DND-41 (cell line): ENCODE measurements at regions not wholly inside any gene's neighbourhood (a gene's known extent, or its start where the extent isn't known, plus 50 kb on each side); places are given as distances from the start of the nearest gene placed in this dataset.

Source experiments
- ATAC-seq: fragments of 200-7000 bp; cut with Tn5 transposase; 3 replicates; pipeline ENCODE4 v1.9.1; 2021; ENCODE audit warnings: low read depth; ENCODE audit not compliant: insufficient read depth
- DNase-seq: peaks from one replicate; pipeline ENCODE4 v3.0.0-alpha.2; 2020
- H2AFZ ChIP-seq: 2 replicates; pipeline ENCODE4 v1.6.0; 2012; ENCODE audit warnings: low read depth, low read length
- H3K27ac ChIP-seq: 2 replicates; pipeline ENCODE4 v1.5.1; 2012; ENCODE audit warnings: low read length, inconsistent platforms
- H3K27me3 ChIP-seq: fragments of 200-600 bp; sonication (generic); 2 replicates; pipeline ENCODE4 v1.6.0; 2012; ENCODE audit warnings: low read length, mild to moderate bottlenecking, inconsistent platforms; ENCODE audit not compliant: insufficient read depth, poor library complexity
- H3K36me3 ChIP-seq: 2 replicates; pipeline ENCODE4 v1.5.1; 2012; ENCODE audit warnings: low read length, inconsistent platforms; ENCODE audit not compliant: insufficient read depth
- H3K4me1 ChIP-seq: 2 replicates; pipeline ENCODE4 v1.5.1; 2012; ENCODE audit warnings: mild to moderate bottlenecking, low read length; ENCODE audit not compliant: insufficient read depth
- H3K4me2 ChIP-seq: 2 replicates; pipeline ENCODE4 v1.6.0; 2012; ENCODE audit warnings: mild to moderate bottlenecking, moderate library complexity, low read length, inconsistent platforms; ENCODE audit not compliant: insufficient read depth
- H3K4me3 ChIP-seq, 2 experiments: fragments of 200-600 bp in 1 of 2; shearing (Covaris generic) in 1 of 2; 2 replicates each; pipeline ENCODE4 v1.5.1; 2012 to 2016; ENCODE audit warnings: inconsistent platforms in 2 of 2, low read length in 2 of 2, mild to moderate bottlenecking in 2 of 2, low read depth in 1 of 2, moderate library complexity in 1 of 2
- H3K79me2 ChIP-seq: 2 replicates; pipeline ENCODE4 v1.6.0; 2012; ENCODE audit warnings: low read length, inconsistent platforms; ENCODE audit not compliant: insufficient read depth
- H3K9ac ChIP-seq: 2 replicates; pipeline ENCODE4 v1.6.0; 2012; ENCODE audit warnings: low read depth, mild to moderate bottlenecking, inconsistent platforms, low read length, moderate library complexity
- H3K9me3 ChIP-seq: 2 replicates; pipeline ENCODE4 v1.5.1; 2012; ENCODE audit warnings: low read length, moderate library complexity, mild to moderate bottlenecking, inconsistent platforms; ENCODE audit not compliant: insufficient read depth, severe bottlenecking
- H4K20me1 ChIP-seq: 2 replicates; pipeline ENCODE4 v1.6.0; 2012; ENCODE audit warnings: low read length; ENCODE audit not compliant: insufficient read depth
- EZH2 ChIP-seq: IDR thresholded peaks from 3 replicates; pipeline ENCODE4 v1.6.1; 2012; ENCODE audit warnings: borderline replicate concordance, low read depth, mild to moderate bottlenecking, moderate library complexity, low read length, inconsistent platforms; ENCODE audit not compliant: severe bottlenecking
- TF ChIP-seq, protein P1 (sequence below): IDR thresholded peaks from 2 replicates; pipeline ENCODE4 v1.5.1; 2012; ENCODE audit warnings: borderline replicate concordance, low read length, moderate library complexity, mild to moderate bottlenecking; ENCODE audit not compliant: poor library complexity, severe bottlenecking; ENCODE audit errors: extremely low read depth

DNA sequence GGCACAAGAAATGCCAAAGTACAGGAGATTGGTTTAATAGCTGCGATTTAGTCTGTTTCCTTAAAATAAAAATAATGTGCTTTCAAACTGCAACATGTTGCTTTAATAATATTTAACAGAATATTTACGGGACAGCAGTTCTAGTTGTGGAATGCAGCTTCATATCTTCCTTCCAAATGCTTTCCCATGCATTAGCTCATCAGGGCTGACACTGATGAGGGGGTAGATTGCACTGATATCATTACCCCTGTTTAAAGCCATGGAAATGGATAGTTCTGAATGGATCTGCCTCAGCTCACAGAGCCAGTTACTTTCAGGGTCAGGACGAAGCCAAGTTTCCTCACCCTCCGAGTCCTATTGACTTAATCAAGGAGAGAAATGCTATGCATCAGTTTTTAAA lies 93.2 kb upstream of the OSMR start:
- Histone ChIP-seq H3K27ac (no peak overlapping the region), H3K79me2 (no peaks in the 10 kb centered on the region), H3K4me3 (no peak overlapping the region), H3K9ac (no peak overlapping the region), H2AFZ (no peak overlapping the region), H3K9me3 (no peaks in the 10 kb centered on the region), H3K36me3 (no peaks in the 10 kb centered on the region), H4K20me1 (no peaks in the 10 kb centered on the region), H3K4me1 (no peaks in the 10 kb centered on the region), H3K27me3 (peaks cover 10% of the 10 kb centered on the region), H3K4me2 (no peak overlapping the region)
- ATAC-seq (no peak), DNase-seq (no peak)
- TF ChIP-seq EZH2 = no peak
- TF ChIP-seq, protein P1, sequence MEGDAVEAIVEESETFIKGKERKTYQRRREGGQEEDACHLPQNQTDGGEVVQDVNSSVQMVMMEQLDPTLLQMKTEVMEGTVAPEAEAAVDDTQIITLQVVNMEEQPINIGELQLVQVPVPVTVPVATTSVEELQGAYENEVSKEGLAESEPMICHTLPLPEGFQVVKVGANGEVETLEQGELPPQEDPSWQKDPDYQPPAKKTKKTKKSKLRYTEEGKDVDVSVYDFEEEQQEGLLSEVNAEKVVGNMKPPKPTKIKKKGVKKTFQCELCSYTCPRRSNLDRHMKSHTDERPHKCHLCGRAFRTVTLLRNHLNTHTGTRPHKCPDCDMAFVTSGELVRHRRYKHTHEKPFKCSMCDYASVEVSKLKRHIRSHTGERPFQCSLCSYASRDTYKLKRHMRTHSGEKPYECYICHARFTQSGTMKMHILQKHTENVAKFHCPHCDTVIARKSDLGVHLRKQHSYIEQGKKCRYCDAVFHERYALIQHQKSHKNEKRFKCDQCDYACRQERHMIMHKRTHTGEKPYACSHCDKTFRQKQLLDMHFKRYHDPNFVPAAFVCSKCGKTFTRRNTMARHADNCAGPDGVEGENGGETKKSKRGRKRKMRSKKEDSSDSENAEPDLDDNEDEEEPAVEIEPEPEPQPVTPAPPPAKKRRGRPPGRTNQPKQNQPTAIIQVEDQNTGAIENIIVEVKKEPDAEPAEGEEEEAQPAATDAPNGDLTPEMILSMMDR = no peak

DNA sequence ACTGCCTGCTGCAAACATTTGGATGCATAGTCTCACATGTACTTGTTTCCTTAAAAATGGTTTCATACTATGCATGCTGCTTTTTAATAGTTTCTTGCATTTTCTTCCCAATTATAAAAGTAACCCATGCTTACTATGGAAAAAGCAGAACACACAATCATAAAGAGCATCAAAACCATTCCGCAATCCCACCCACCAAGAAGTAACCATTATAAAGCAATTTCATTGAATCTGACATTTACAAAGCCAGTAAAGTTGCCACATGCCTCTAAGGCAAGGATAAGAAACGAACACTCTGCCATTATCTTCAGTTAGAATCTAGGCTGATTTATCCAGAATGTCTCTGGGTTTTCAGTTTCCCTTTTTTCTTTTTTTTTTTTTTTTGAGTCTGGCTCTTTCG lies 92.7 kb upstream of the OSMR start:
- Histone ChIP-seq H3K9ac (no peak overlapping the region), H3K36me3 (no peaks in the 10 kb centered on the region), H3K27me3 (peaks cover 6% of the 10 kb centered on the region), H4K20me1 (no peaks in the 10 kb centered on the region), H3K4me2 (no peak overlapping the region), H3K9me3 (no peaks in the 10 kb centered on the region), H3K27ac (no peak overlapping the region), H2AFZ (no peak overlapping the region), H3K79me2 (no peaks in the 10 kb centered on the region), H3K4me1 (no peaks in the 10 kb centered on the region), H3K4me3 (no peak overlapping the region)
- no peak for ATAC-seq
- TF ChIP-seq, protein P1 = no peak
- TF ChIP-seq EZH2 = no peak
- DNase-seq = no peak

DNA sequence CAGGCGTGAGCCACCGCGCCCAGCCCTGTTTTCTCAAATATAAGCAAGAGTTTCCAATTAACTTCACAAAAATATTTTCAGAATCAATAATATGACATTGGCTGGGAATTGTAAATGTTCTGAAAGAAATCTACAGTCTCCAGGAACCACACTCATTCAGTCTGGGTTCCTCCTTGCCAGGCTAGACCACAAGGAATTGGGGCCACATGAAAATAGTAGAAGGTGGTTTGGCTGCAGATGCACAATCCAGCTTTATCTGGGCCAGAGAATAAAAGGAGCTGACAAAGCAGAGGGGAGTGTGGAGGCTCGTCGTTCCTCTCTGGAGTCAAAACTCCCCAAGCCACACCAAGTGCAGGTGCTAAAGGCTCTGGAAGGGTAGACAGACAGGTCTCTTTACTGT lies 92.0 kb upstream of the OSMR start:
- Histone ChIP-seq H4K20me1 (no peaks in the 10 kb centered on the region), H3K36me3 (no peaks in the 10 kb centered on the region), H3K9ac (no peak overlapping the region), H3K4me1 (no peaks in the 10 kb centered on the region), H3K9me3 (no peaks in the 10 kb centered on the region), H3K27ac (no peak overlapping the region), H2AFZ (no peak overlapping the region), H3K27me3 (peaks cover 6% of the 10 kb centered on the region), H3K79me2 (no peaks in the 10 kb centered on the region), H3K4me3 (no peak overlapping the region), H3K4me2 (no peak overlapping the region)
- ATAC-seq (no peak), DNase-seq (no peak)
- TF ChIP-seq EZH2 = no peak
- TF ChIP-seq, protein P1 = no peak

DNA sequence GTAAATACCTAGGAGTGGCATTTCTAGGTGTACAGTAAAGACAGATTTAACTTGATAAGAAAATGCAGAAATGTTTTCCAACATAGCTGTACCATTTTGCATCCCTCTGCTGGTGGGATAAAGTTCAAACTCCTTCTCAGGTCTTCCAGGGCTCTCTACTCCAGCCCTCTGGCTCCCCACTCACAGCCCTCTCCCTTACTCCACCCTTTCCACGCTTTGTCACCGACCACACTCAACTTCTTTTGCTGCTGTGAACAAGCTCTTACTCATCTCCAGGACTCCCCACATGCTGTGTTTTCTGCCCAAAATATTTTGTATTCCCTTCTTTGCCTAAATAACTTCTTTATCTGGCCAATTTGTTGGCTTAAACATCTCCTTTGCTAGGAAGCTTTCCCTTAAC lies 90.6 kb upstream of the OSMR start:
- H3K4me1 ChIP-seq = no peaks in the 10 kb centered on the region
- no peaks in the 10 kb centered on the region for H3K9me3 ChIP-seq
- no peak overlapping the region for H3K4me2 ChIP-seq
- DNase-seq = no peak
- H3K27ac ChIP-seq = no peak overlapping the region
- H3K79me2 ChIP-seq = no peaks in the 10 kb centered on the region
- H2AFZ ChIP-seq = no peak overlapping the region
- H3K9ac ChIP-seq = no peak overlapping the region
- no peaks in the 10 kb centered on the region for H3K36me3 ChIP-seq
- ATAC-seq = no peak
- H3K4me3 ChIP-seq = no peak overlapping the region
- H4K20me1 ChIP-seq = no peaks in the 10 kb centered on the region
- peaks cover 6% of the 10 kb centered on the region for H3K27me3 ChIP-seq
- no peak for TF ChIP-seq EZH2
- TF ChIP-seq, protein P1 = no peak
